PFSK-1 (cell line): ENCODE measurements at regions not wholly inside any gene's neighbourhood (a gene's known extent, or its start where the extent isn't known, plus 50 kb on each side); places are given as distances from the start of the nearest gene placed in this dataset.

ENCODE experiments used
- POLR2AphosphoS5 ChIP-seq: IDR thresholded peaks from 2 replicates; pipeline ENCODE4 v1.6.1; 2012; ENCODE audit warnings: low read depth, mild to moderate bottlenecking, control low read depth, low read length, moderate library complexity
- REST ChIP-seq, 2 experiments: IDR thresholded peaks; 2 replicates each; pipeline versions ENCODE4 v1.6.1 to v1.8.0; 2011 to 2012; ENCODE audit warnings: low read depth in 2 of 2, low read length in 2 of 2, control low read depth in 1 of 2, inconsistent platforms in 1 of 2, mild to moderate bottlenecking in 1 of 2, moderate library complexity in 1 of 2; ENCODE audit not compliant: insufficient read depth in 1 of 2
- SIN3A ChIP-seq: IDR thresholded peaks from 2 replicates; pipeline ENCODE4 v1.6.1; 2012; ENCODE audit warnings: mild to moderate bottlenecking, low read length, moderate library complexity, borderline replicate concordance; ENCODE audit not compliant: insufficient read depth
- TAF1 ChIP-seq: IDR thresholded peaks from 2 replicates; pipeline ENCODE4 v1.6.1; 2012; ENCODE audit warnings: low read length, control low read depth, borderline replicate concordance; ENCODE audit not compliant: insufficient read depth

DNA sequence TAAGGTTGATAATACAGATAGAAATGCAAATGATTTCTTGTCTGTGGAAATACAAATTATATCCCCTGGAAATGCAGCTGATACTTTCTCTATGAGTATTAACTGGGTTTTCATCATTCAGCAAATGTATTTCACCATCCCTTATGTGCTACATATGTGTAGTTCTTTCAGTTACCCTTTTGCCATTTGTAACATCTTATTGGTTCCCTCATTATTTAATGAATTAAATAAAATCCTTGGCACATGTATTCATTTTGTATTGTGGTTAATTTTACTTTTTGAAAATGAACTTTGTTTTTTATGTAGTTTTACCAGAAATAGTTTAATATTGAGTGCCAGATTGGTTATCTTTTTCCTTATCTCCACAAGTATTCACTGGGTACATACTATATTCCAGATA lies 89.9 kb upstream of the DEPDC1 start:
- TF ChIP-seq TAF1 (no peak), SIN3A (no peak), REST (IDR thresholded peaks at IDR 0.05; ENCODE audit: insufficient read depth in 1 of 2, low read depth in 2 of 2, low read length in 2 of 2) (no peak), POLR2AphosphoS5 (no peak)
